WTC11 (cell line): ENCODE measurements at regions not wholly inside any gene's neighbourhood (a gene's known extent, or its start where the extent isn't known, plus 50 kb on each side); places are given as distances from the start of the nearest gene placed in this dataset.

Experiments used
- CBFB ChIP-seq: sonication (generic); formaldehyde crosslinking; IDR thresholded peaks from 2 replicates; pipeline ENCODE4 v1.8.1; 2022; ENCODE audit warnings: mild to moderate bottlenecking, low read depth, missing genetic modification reagents
- FOXK1 ChIP-seq: sonication (generic); formaldehyde crosslinking; IDR thresholded peaks from 2 replicates; pipeline ENCODE4 v1.8.0; 2022; ENCODE audit warnings: mild to moderate bottlenecking, moderate library complexity, missing genetic modification reagents
- ZNF416 ChIP-seq: fragments of 250-450 bp; sonication (Bioruptor Pico); IDR thresholded peaks from 2 replicates; pipeline ENCODE4 v1.9.0; 2021; ENCODE audit warnings: mild to moderate bottlenecking, inconsistent platforms
- TF ChIP-seq, protein P1 (sequence below): fragments of 200-600 bp; IDR thresholded peaks from 2 replicates; pipeline ENCODE4 v1.8.0; 2022; ENCODE audit warnings: antibody characterized with exemption
- TF ChIP-seq, protein P2 (sequence below): sonication (generic); formaldehyde crosslinking; conservative IDR thresholded peaks from 2 replicates; pipeline ENCODE4 v1.8.1; 2023; ENCODE audit warnings: mild to moderate bottlenecking, low read depth, missing genetic modification reagents, moderate library complexity

DNA sequence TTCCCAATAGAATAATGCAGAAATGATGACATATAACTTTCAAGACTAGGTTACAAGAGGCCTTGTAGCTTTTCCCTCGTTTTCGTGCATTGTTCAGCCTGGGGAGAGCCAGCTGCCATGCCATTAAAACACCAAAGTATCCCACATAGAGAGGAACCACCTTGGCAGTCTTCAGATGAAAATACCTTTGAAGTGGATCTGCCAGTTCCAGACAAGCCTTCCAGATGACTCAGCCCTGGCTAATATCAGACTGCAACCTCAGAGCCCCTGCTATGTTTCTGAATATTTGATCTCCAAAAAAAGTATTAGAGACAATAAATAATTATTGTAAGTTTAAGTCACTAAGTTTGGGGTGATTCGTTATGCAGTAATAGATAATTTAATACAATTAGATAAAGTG is 294.3 kb upstream of the GBE1 start:
- TF ChIP-seq ZNF416 (CRISPR knock-in tag) (no peak), CBFB (no peak), FOXK1 (CRISPR knock-in tag) (no peak)
- TF ChIP-seq, protein P1, sequence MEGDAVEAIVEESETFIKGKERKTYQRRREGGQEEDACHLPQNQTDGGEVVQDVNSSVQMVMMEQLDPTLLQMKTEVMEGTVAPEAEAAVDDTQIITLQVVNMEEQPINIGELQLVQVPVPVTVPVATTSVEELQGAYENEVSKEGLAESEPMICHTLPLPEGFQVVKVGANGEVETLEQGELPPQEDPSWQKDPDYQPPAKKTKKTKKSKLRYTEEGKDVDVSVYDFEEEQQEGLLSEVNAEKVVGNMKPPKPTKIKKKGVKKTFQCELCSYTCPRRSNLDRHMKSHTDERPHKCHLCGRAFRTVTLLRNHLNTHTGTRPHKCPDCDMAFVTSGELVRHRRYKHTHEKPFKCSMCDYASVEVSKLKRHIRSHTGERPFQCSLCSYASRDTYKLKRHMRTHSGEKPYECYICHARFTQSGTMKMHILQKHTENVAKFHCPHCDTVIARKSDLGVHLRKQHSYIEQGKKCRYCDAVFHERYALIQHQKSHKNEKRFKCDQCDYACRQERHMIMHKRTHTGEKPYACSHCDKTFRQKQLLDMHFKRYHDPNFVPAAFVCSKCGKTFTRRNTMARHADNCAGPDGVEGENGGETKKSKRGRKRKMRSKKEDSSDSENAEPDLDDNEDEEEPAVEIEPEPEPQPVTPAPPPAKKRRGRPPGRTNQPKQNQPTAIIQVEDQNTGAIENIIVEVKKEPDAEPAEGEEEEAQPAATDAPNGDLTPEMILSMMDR, result no peak
- TF ChIP-seq, protein P2, sequence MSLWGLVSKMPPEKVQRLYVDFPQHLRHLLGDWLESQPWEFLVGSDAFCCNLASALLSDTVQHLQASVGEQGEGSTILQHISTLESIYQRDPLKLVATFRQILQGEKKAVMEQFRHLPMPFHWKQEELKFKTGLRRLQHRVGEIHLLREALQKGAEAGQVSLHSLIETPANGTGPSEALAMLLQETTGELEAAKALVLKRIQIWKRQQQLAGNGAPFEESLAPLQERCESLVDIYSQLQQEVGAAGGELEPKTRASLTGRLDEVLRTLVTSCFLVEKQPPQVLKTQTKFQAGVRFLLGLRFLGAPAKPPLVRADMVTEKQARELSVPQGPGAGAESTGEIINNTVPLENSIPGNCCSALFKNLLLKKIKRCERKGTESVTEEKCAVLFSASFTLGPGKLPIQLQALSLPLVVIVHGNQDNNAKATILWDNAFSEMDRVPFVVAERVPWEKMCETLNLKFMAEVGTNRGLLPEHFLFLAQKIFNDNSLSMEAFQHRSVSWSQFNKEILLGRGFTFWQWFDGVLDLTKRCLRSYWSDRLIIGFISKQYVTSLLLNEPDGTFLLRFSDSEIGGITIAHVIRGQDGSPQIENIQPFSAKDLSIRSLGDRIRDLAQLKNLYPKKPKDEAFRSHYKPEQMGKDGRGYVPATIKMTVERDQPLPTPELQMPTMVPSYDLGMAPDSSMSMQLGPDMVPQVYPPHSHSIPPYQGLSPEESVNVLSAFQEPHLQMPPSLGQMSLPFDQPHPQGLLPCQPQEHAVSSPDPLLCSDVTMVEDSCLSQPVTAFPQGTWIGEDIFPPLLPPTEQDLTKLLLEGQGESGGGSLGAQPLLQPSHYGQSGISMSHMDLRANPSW, result no peak
